Large intestine (tissue), 3 donors: ENCODE measurements at regions not wholly inside any gene's neighbourhood (a gene's known extent, or its start where the extent isn't known, plus 50 kb on each side); places are given as distances from the start of the nearest gene placed in this dataset.

Source experiments
- DNase-seq, 2 donors: peaks; one replicate each; pipeline versions ENCODE4 v3.0.0 to v3.0.0-alpha.2; 2013
- H3K27ac ChIP-seq: one replicate; pipeline ENCODE4 v1.5.1; 2013; ENCODE audit warnings: low read length
- H3K27me3 ChIP-seq: 2 replicates; pipeline ENCODE4 v1.6.1; 2013; ENCODE audit warnings: low read length; ENCODE audit not compliant: control insufficient read depth, insufficient read depth
- H3K36me3 ChIP-seq: 2 replicates; pipeline ENCODE4 v1.6.1; 2013; ENCODE audit warnings: low read length; ENCODE audit not compliant: control insufficient read depth, insufficient read depth
- H3K4me1 ChIP-seq: one replicate; pipeline ENCODE4 v1.6.1; 2013; ENCODE audit warnings: low read length; ENCODE audit not compliant: control insufficient read depth, insufficient read depth
- H3K4me3 ChIP-seq: one replicate; pipeline ENCODE4 v1.5.1; 2013; ENCODE audit warnings: low read length
- H3K9me3 ChIP-seq: one replicate; pipeline ENCODE4 v1.6.1; 2013; ENCODE audit warnings: mild to moderate bottlenecking, low read depth, low read length, moderate library complexity; ENCODE audit not compliant: control insufficient read depth
- WGBS: methylation state at CpG from one replicate; pipeline ENCODE4 v1.1.5; 2013; ENCODE audit warnings: low lambda C conversion rate; ENCODE audit not compliant: insufficient coverage; 5-methylcytosine and 5-hydroxymethylcytosine counted together

DNA sequence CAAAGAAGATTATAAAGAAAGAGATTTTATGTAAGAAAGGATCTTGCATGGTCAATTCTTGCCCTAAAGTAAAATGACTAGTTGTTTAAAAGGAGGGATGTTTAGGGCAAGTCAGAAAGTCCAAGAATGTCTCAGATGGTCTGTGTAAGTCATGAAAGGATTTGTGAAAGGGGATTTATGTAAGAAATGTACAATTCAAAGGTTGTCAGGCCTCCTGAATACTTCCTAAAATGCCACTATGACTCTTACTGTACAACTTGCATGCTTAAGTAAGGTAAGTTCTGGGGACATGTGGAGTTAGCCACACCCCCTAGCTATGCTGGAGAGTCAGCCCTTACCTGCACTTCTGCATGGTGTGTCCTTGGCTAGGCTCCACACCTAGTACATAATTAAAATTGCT is 328.9 kb upstream of the TGFBR2 start:
- H3K4me1 ChIP-seq, result no peaks in the 10 kb centered on the region
- no peaks in the 10 kb centered on the region for H3K27me3 ChIP-seq
- H3K4me3 ChIP-seq, result no peak overlapping the region
- no peaks in the 10 kb centered on the region for H3K9me3 ChIP-seq
- H3K27ac ChIP-seq, result no peak overlapping the region
- no peak for DNase-seq
- no peaks in the 10 kb centered on the region for H3K36me3 ChIP-seq

DNA sequence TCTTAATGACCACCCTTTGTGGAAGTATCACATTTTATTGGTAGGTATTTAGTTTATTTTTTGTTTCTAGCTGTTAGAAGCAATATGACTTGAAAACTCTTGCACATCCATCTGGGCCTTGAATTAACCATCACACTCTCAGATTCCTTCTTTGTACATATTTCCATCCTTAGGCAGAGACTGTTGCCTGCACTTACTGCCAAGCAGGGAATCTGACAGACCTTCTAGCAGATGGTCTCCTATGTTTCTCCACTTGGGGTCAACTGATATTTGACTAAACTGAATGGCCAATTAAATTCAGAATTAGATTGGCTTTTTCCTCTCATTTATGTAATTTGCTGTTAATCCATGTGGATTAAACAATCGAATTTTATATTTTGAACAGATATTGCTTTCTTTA is 324.9 kb upstream of the TGFBR2 start:
- 100% methylated on average over 1 of the region's 1 CpG for WGBS
- H3K27ac ChIP-seq, result no peak overlapping the region
- no peaks in the 10 kb centered on the region for H3K27me3 ChIP-seq
- no peaks in the 10 kb centered on the region for H3K36me3 ChIP-seq
- H3K4me3 ChIP-seq, result no peak overlapping the region
- H3K9me3 ChIP-seq, result no peaks in the 10 kb centered on the region
- no peaks in the 10 kb centered on the region for H3K4me1 ChIP-seq
- DNase-seq, result no peak

DNA sequence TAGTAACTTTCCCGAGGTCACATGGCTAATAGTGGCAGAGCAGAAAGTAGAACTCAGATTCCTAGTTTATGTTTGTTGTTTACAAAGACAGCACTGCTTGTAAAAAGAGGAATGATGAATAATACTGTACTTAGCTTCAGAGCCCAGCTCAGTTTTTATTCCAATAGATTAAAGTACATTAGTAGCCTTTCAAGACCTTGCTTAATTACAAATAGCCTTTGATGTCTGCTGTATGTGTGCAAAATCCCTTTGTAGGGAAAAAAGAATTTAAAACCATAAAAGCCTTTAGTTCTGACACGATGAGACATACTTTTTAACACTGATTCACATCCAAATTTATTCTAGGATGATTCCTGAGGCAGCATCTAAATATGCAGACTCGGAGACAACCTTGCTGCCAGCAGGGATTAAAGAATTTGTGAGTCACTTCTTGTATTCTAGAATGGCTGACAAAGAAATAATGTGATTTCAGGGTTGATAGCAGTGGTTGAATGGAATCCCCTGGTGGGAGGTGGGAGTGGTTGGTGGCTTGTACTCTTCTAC is 324.2 kb upstream of the TGFBR2 start:
- no peaks in the 10 kb centered on the region for H3K4me1 ChIP-seq
- H3K27ac ChIP-seq, result no peak overlapping the region
- no peak for DNase-seq
- no peaks in the 10 kb centered on the region for H3K9me3 ChIP-seq
- H3K36me3 ChIP-seq, result no peaks in the 10 kb centered on the region
- H3K27me3 ChIP-seq, result no peaks in the 10 kb centered on the region
- H3K4me3 ChIP-seq, result no peak overlapping the region
- WGBS, result 80% methylated on average over 1 of the region's 3 CpGs

DNA sequence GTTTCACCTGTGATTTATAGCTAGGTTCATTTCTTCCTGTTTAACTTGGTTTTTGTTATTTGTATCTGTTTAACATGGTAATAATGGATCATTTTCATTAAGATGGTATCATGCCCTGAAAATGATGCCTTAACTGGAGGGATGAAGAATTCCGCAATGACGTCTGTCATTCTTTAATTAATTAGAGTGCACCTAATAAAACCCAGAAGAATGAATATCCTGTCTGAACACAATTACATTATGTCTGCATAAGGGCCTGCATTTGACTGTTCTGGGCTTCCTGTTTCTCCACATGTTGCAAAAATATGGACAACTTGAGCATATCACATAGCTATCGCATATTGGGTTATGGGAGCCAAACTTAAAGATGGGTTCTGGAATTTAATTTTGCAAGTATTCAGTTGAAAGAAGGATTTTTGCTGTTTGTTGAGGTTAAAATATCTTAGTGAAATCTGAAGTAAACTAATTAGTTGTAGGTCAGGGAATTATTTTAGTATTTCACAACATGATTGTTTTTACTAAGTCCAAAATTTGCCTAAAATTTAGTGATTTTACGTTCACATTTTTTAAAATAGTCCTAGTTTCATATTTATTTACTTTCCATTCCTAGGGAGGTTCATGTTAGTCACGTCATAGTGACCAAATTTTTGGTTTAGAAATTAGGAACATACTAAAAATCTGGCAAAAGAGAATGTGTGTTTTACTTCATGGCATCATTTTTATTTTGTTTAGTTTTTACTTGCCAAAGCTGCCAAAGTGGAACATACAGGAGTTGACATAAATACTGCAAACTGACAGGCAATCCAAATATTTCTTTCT is 321.0 kb upstream of the TGFBR2 start:
- Histone ChIP-seq H3K4me1 (peaks cover 19% of the 10 kb centered on the region), H3K27me3 (no peaks in the 10 kb centered on the region), H3K27ac (no peak overlapping the region), H3K4me3 (no peak overlapping the region), H3K36me3 (no peaks in the 10 kb centered on the region), H3K9me3 (no peaks in the 10 kb centered on the region)
- no peak for DNase-seq
- WGBS, result 88% methylated on average over 2 of the region's 5 CpGs

DNA sequence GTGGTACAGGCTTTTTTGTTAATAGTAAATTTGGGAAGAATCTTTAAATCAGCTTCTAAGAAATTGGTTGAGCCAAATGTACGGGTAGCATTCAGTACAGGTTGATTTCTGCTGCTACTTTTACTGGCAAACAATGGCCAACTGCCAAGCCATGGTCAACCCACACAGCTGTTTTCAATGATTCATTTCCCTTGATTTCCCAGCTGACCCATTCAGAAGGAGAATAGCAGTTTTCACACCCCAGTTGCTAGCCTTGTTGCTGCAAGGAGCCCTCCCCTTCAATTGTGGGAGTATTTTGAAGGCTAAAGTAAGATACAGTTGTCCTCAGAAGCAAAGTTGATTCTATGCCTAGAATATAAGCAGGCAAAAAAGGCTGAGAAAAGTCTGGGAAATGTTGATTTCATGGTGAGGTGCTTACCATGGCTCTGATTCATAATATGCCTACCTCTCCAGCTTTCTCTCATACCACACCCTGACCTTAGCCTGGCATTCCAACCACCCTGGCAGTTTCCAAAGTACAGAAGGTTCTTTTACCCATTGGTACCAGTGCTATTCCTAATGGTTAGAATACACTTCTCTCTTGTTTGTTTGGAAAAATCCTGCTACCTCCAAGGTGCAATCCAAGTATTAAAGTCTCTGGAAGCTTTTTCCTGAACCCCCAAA is 320.3 kb upstream of the TGFBR2 start:
- Histone ChIP-seq H3K9me3 (no peaks in the 10 kb centered on the region), H3K27me3 (no peaks in the 10 kb centered on the region), H3K27ac (no peak overlapping the region), H3K4me1 (peaks cover 22% of the 10 kb centered on the region), H3K4me3 (no peak overlapping the region), H3K36me3 (no peaks in the 10 kb centered on the region)
- DNase-seq, result no peak
- 83% methylated on average over 1 of the region's 1 CpG for WGBS

DNA sequence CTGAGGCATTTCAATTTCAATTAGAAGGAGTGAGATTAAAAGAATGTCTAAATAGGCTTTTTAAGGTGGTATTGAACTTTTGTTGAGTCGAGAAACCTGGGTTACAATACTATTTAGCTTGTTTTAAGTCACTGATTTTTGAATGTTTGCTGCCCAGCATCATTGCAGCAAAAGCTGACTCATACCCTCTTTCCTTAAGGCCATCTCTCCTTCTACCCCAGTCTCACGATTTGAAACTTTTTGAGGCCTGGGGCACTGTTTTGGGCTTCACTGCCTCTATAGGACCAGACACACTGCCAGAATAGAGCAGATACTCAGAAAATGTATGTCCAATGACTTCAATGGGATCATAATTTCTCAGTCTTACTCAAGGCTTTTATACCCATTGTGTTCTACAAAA is 319.6 kb upstream of the TGFBR2 start:
- H3K27me3 ChIP-seq, result no peaks in the 10 kb centered on the region
- no peaks in the 10 kb centered on the region for H3K36me3 ChIP-seq
- H3K4me3 ChIP-seq, result no peak overlapping the region
- H3K4me1 ChIP-seq, result peaks cover 22% of the 10 kb centered on the region
- H3K9me3 ChIP-seq, result no peaks in the 10 kb centered on the region
- no peak for DNase-seq
- H3K27ac ChIP-seq, result no peak overlapping the region
- no CpG with 5 or more reads among the region's 2 CpGs for WGBS

DNA sequence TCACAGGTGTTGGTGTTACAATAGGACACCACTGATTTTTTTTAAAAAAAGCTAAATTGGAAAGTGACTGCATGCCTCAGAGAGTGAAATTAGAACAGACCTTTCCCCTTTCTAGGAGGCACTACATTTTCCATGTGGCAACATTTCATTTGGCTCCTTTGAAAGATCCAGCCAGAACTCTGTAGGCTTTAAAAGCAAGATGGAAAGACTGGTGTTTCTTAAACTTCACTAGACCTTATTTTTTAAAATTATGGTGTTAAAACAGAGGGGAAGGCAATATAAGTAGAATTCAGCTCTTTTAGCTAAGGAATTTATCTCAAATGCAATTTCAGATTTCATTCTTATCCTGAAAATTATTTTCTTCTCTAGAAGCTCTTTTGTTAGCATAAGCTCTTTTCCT is 317.6 kb upstream of the TGFBR2 start:
- H3K9me3 ChIP-seq, result no peaks in the 10 kb centered on the region
- no peaks in the 10 kb centered on the region for H3K27me3 ChIP-seq
- H3K4me1 ChIP-seq, result peaks cover 22% of the 10 kb centered on the region
- peak overlapping the region; percentile 78 for H3K27ac ChIP-seq
- no peak overlapping the region for H3K4me3 ChIP-seq
- H3K36me3 ChIP-seq, result no peaks in the 10 kb centered on the region
- no peak for DNase-seq

DNA sequence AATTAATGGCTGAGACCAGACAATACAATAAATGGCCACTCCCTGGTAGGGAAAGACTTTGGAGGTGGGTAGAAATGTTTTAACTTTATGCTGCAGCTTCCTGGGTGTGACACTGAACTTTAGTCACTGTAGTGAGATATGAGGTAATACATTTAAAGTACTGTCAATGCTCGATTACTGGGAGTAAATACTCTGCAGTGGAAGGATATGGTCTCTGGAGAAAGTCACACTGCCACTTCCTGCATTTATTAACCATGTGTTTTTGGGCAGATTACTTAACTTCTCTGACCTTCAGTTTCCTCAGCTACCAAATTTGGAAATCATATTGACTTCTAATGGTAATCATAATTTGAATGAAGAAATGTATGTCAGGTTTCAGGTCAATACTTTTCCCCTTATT is 317.1 kb upstream of the TGFBR2 start:
- peaks cover 22% of the 10 kb centered on the region for H3K4me1 ChIP-seq
- H3K36me3 ChIP-seq, result no peaks in the 10 kb centered on the region
- H3K27me3 ChIP-seq, result no peaks in the 10 kb centered on the region
- no CpG with 5 or more reads among the region's 1 CpG for WGBS
- no peak overlapping the region for H3K4me3 ChIP-seq
- DNase-seq, result peak; percentile 81 to 94
- no peaks in the 10 kb centered on the region for H3K9me3 ChIP-seq
- peak overlapping the region; percentile 78 for H3K27ac ChIP-seq

DNA sequence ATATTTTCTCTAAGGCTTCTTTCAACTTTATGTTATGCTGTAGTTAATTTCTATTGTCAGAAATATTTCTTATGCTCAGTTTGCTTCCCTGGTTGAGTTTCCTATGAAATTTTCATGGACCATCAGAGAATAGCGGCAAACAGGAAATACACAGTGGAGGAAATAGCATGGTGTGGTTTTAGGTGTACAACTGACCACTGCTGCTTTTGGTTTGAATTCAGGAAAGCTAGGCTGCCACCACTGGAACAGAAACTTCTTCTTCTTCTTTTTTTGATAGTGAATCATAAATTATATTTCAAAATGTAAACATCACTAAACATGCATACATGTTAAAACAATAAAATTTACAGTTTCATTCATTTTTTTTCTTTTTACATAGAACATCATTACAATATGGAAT is 316.6 kb upstream of the TGFBR2 start:
- WGBS, result no CpG with 5 or more reads among the region's 1 CpG
- H3K4me3 ChIP-seq, result no peak overlapping the region
- DNase-seq, result no peak
- H3K9me3 ChIP-seq, result no peaks in the 10 kb centered on the region
- peaks cover 22% of the 10 kb centered on the region for H3K4me1 ChIP-seq
- H3K27ac ChIP-seq, result peak overlapping the region; percentile 78
- no peaks in the 10 kb centered on the region for H3K27me3 ChIP-seq
- no peaks in the 10 kb centered on the region for H3K36me3 ChIP-seq

DNA sequence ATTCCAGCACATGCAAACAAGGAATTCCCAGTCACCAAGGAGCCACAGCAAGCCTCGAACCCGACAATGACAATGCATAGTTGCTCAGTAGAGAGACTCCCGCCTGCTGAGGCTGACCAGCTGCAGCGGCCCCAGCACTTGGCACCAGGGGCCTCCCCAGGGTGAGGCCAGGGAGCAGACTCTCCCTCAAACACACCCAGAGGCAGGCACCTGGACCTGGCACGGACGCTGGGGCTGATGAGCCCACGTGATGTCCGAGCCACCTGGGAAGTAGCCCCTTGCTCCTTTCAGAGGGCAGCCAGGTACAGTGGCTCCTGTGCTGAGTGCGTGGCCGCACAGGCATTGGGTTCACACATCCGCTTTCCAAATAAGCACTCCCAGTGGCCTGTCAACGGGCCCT is 315.9 kb upstream of the TGFBR2 start:
- Histone ChIP-seq H3K27me3 (no peaks in the 10 kb centered on the region), H3K27ac (no peak overlapping the region), H3K36me3 (no peaks in the 10 kb centered on the region), H3K4me3 (no peak overlapping the region), H3K9me3 (no peaks in the 10 kb centered on the region), H3K4me1 (peaks cover 22% of the 10 kb centered on the region)
- DNase-seq, result no peak
- WGBS, result no CpG with 5 or more reads among the region's 12 CpGs
